GM08714 (cell line): ENCODE measurements at regions not wholly inside any gene's neighbourhood (a gene's known extent, or its start where the extent isn't known, plus 50 kb on each side); places are given as distances from the start of the nearest gene placed in this dataset.

ENCODE experiments used
- H3K4me3 ChIP-seq: fragments of 200-500 bp; sonication (Bioruptor generic); 2 replicates; pipeline ENCODE4 v1.5.1; 2014; ENCODE audit warnings: mild to moderate bottlenecking, low read length, inconsistent platforms
- ZNF274 ChIP-seq: IDR thresholded peaks from 2 replicates; pipeline ENCODE4 v1.6.1; 2012; ENCODE audit warnings: mild to moderate bottlenecking, low read depth, low read length

DNA sequence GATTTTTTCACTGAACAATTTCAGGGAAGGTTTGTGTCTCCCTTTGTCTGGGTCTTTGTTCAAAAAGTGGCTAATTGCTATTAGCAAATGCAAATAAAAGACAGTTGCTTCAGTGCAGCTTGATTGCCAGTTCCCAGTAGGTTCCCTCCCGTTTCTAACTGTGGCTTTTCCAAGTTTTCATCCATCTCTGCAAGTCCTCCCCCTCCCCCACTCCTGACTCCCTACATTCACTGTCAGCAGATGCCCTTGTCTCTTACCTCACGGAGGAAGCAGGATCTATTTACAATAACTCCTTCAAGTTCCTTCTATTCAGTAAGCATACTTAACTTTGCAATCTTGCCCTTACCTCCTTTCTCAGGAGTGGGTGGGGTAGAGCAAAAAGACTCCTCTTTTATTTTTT lies 55.4 kb upstream of the SCEL start:
- TF ChIP-seq ZNF274 = no peak
- no peak overlapping the region for H3K4me3 ChIP-seq

DNA sequence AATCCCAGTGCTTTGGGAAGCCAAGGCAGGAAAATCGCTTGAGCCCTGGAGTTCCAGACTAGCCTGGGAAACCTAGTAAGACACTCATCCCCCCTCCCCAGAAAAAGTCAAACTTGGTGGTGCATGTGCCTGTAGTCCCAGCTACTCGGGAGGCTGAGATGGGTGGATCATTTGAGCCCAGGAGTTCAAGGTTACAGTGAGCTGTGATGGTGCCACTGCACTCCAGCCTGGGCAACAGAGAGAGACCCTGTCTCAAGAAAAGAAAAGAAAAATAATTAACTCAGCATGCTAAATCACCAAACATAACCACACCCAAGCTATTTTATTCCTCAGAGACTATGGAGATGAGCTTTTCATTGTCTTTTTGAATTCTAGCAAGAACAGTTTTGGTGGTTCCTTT lies 56.2 kb upstream of the SCEL start:
- no peak for TF ChIP-seq ZNF274
- H3K4me3 ChIP-seq = no peak overlapping the region

DNA sequence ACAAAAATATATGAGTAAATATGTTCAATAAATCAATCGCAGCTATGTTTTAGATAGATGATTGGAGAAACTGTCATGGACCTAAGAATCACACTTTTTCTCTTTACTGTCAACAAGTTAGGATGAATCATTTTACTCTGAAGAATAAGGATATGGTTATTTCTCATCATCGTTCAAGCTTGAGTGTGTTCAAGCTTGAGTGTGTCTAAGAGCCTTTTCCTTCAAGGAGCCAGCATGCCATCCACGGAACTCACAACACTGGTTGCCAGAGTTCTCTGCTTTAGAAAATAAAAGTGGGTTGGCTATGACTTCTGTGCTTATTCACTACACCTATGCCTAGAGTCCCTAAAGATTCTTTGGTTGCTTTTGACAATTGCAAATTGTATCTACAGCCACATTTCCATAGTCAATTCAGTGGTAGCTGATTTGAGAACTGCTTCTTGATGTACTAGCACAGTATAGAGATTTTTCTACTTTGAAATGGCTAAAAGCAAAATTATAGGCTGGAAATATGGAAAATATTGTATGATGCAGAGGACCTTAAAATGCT lies 58.1 kb upstream of the SCEL start:
- no peak for TF ChIP-seq ZNF274
- H3K4me3 ChIP-seq = peak overlapping the region; percentile 81; the same call in 1 of the 2 replicates

DNA sequence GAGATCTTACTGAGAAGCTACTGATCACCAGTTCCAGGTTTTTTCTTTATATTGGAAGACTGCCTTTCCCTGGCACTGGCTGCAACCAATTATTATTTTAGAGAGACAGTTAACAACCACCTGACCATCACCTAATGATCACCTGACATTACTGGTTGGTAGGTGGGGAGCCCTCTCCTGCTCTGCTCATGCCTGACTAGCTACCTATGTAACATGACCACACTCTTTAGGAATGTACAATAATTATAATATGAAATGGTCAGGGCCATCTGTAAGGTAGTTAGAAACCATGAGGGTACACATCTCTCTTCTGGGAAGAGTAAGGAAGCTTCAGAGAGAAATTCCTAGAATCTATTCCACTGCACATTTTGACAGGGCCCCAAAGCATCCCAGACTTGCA lies 59.0 kb upstream of the SCEL start:
- no peak overlapping the region for H3K4me3 ChIP-seq
- no peak for TF ChIP-seq ZNF274

DNA sequence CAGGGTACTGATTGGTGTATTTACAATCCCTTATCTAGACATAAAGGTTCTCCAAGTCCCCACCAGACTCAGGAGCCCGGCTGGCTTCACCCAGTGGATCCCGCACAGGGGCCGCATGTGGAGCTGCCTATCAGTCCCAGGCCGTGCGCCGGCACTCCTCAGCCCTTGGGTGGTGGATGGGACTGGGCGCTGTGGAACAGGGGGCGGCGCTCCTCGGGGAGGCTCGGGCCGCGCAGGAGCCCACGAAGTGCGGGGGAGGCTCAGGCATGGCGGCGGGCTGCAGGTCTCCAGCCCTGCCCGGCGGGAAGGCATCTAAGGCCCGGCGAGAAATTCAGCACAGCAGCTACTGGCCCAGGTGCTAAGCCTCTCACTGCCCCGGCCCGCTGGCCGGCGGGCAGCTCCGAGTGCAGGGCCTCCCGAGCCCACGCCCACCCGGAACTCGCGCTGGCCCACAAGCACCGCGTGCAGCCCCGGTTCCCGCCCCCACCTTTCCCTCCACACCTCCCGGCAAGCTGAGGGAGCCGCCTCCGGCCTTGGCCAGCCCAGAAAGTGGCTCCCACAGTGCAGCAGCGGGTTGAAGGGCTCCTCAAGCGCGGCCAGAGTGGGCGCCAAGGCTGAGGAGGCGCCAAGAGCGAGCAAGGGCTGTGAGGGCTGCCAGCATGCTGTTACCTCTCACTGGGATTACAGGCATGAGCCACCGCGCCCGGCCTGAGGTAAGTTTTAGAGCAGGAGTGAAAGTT lies 60.0 kb upstream of the SCEL start:
- TF ChIP-seq ZNF274 = no peak
- H3K4me3 ChIP-seq = no peak overlapping the region

DNA sequence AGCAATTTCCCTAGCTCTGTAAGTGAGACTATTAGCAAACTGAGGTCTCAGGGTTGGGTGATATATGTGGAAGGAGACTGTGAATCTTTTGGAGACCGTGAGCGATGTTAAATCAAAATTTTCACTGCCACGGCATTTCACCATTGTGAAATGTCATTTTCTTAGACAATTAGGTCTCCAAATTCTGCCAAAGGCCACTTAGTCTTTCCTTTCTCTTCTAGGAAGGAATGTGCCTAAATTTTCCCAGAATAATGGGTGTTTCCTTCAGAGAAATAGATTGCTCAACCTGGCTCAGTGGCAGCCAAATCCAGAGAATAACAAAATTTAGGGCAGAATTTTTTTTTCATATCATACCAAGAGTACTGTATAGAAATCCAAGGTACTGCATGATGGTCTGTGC lies 64.5 kb upstream of the SCEL start:
- TF ChIP-seq ZNF274 = no peak

DNA sequence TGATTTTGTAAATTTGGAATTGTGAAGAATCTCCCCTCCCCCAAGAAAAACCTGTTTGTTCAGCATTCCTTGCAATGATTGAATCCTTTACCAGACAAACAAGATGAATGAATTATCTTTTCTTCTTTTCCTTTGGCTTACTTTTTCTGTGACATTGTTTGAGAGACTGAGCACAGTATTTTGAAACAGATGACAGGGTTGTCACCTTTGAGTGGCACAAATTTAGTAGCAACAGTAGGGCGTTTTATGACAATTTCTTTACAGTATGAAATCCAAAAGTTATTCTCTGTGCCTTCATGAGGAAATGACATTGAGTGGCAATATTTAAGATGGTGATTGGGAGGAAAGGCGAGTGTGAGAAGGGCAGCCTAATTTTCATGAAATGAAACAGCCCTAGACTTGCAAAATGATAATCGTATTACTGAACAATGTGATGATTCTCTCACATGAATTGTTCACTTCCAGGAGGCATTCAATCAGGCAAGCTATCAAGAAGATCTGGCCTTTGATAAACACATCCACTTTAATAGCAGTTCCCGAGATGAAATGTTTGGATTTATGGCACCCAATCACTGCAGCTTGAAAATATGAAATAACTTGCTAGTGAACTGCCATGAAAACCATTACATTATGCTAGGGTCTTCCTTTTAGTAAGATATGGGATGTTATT lies 68.6 kb upstream of the SCEL start:
- TF ChIP-seq ZNF274 = no peak
- no peak overlapping the region for H3K4me3 ChIP-seq

More for the DNA sequence above, 64.5 kb upstream of the SCEL start:
- H3K4me3 ChIP-seq = no peak overlapping the region

DNA sequence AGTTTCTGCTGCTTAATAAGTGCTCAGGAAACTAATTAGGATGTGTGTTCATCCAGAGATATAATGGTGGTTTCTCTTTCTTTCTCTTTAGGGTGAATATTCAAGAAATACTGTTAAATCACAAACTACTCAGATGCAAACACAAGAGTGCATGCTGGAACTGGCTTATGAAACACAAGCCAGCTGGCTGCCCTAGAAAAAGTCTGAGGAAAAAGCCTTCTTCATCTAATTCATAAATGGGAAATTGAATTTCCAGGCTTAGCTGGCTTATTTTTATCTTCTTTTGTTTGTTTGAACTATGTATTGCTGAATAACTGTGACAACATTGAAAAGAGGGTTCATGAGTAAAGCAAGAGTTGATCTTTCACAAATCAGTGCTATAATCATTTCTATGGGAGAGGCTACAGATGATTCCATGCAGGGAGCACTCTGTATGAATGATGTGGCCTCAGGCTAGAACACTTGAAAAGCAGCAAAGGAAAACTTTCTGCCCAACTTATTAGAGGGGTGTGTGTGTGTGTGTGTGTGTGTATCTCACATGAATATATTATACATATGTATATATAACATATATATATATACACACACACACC lies 69.8 kb upstream of the SCEL start:
- no peak overlapping the region for H3K4me3 ChIP-seq
- no peak for TF ChIP-seq ZNF274

DNA sequence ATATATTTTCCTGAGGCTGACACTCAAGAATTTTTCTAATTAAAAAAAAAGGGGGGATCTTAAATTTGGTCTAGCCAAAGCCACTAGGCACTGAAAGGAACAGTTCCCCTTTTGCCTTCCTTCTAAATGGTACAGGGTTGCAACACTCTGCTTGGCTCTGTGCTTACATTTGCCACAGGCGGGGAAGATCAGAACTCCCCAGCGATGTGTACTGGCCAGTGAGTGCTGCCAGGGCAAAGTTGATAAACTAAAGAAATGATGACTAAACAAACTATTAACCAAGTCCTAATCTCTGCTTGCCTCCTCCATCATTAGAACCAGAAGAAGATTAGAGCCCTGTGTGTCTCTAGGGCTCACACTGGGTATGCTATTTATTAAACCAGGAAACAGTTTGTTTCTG lies 75.3 kb upstream of the SCEL start:
- no peak overlapping the region for H3K4me3 ChIP-seq
- no peak for TF ChIP-seq ZNF274

DNA sequence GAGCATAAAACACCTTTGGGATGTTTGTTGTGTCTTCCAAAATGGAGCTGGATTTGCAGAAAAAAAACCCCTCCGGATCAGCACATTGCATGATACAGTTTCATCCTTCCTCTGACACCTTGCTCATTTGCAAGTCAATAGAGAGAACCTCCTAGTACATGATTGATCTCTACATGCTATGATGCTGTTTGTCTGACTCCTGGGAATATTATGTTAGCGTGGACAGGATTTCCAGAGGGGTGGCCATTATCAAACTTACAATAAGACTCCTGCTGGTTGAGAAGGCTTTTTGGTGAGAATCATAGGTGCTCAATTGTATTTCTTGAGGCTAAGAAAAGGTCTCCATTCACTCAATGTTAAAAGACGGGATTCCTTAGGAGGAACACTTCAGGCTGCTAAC lies 75.9 kb upstream of the SCEL start:
- no peak overlapping the region for H3K4me3 ChIP-seq
- TF ChIP-seq ZNF274 = no peak

DNA sequence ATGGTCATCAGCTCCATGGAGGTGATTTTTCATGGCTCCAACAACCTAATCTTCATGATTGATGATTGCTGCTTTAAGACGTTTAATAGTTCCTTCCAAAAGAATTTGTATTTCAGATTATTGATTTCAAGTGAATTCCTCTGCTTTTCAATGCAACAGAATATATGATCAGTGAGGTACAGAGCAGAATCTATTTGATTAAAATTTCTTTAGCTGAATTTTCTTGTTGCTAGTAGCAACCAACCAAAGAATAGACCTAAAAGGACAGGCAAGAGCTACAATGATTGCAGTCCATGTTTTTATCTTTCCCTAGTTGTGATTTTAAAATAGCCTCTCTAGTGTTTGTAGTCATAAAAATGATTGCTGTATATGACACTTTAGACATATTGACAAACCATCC lies 76.8 kb upstream of the SCEL start:
- no peak for TF ChIP-seq ZNF274
- no peak overlapping the region for H3K4me3 ChIP-seq

DNA sequence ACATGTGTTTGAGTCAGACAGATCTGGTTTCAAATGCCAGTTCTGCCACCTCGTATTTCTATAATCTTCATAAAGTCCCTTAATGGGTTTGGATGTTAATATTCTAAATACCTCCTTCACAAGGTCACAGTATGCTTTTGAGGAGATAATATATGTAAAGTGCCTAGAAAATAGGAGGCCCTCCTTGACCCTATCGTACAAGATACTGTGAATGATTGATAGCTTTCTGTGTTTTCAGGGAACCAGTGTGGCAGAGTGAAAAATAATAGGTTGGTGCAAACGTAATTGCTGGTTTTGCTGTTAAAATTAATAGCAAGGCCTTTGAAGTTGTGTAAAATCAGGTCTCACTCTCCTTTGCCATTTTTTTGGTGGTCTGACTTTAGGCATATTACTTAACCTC lies 77.5 kb upstream of the SCEL start:
- H3K4me3 ChIP-seq = no peak overlapping the region
- TF ChIP-seq ZNF274 = no peak

DNA sequence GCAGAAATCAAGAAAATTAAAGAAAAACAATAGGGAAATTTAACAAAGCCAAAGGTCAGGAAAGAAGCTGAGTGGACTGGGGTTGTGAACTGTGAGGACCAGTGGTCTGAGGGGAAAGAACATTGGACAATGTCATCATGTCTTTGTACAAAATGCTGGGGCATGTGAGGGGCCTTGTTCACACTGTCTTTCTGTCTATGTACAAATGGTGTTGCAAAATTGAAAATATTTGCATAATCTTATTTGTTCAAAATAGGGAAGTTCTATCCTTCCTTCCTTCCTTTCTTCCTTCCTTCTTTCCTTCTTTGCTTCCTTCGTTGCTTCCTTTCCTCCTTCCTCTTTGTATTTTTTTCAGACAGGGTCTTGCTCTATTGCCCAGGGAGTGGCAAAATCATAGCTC lies 79.2 kb upstream of the SCEL start:
- TF ChIP-seq ZNF274 = no peak
- no peak overlapping the region for H3K4me3 ChIP-seq

DNA sequence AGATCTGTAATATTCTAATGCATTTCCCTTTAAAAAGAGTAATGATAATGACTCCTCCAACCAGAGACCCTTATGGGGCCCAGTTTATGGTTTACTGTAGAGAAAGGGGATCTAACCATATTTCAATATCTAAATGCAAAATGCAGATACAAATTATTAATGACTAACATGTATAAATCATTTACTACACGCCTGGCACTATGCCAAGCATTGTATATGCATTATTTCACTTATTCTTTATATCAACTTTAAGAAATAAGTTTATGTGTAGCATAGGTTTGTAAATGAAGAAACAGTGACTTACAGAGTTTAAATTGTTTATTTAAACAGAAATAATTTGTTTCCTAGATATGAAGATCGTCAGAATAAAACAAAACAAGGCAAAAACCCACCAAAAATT lies 86.2 kb upstream of the SCEL start:
- TF ChIP-seq ZNF274 = no peak
- H3K4me3 ChIP-seq = no peak overlapping the region

DNA sequence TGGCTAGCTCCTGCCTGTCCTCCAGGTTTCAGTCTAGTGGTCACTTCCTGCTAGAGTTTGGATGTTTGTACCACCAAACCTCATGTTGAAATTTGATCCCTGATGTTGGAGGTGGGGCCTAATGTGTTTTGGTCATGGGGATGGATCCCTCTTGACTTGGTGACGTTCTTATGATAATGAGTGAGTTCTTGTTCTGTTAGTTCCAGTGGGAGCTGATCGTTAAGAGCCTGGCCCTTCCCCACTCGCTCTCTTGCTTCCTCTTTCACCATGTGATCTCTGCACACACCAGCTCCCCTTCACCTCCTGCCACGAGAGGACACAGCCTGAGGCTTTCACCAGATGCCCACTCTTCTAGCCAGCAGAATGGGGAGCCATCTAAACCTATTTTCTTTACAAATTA lies 86.8 kb upstream of the SCEL start:
- no peak overlapping the region for H3K4me3 ChIP-seq
- TF ChIP-seq ZNF274 = no peak
